Tibial nerve (tissue), 4 donors: ENCODE measurements at regions not wholly inside any gene's neighbourhood (a gene's known extent, or its start where the extent isn't known, plus 50 kb on each side); places are given as distances from the start of the nearest gene placed in this dataset.

Source experiments
- DNase-seq, 2 donors: peaks; one replicate each; pipeline ENCODE4 v3.0.0-alpha.2; 2019; ENCODE audit warnings: low spot score in 2 of 2
- H3K27ac ChIP-seq, 4 donors: fragments of 200-600 bp; sonication (generic) in 3 of 4; one replicate each; pipeline ENCODE4 v1.5.1; 2017 to 2019; ENCODE audit warnings: mild to moderate bottlenecking in 1 of 4
- H3K27me3 ChIP-seq, 2 donors: fragments of 200-600 bp; sonication (generic) in 1 of 2; one replicate each; pipeline versions ENCODE4 v1.5.1 to v1.6.0; 2017 to 2019
- H3K36me3 ChIP-seq, 3 donors: fragments of 200-600 bp; sonication (generic); one replicate each; pipeline ENCODE4 v1.5.1; 2018 to 2019
- H3K4me1 ChIP-seq, 4 donors: fragments of 200-600 bp; sonication (generic) in 3 of 4; one replicate each; pipeline ENCODE4 v1.5.1; 2017 to 2019
- H3K4me3 ChIP-seq, 4 donors: fragments of 200-600 bp; sonication (generic) in 3 of 4; one replicate each; pipeline ENCODE4 v1.5.1; 2017 to 2019; ENCODE audit warnings: mild to moderate bottlenecking in 1 of 4, moderate library complexity in 1 of 4
- H3K9me3 ChIP-seq, 4 donors: fragments of 200-600 bp; sonication (generic) in 3 of 4; one replicate each; pipeline ENCODE4 v1.5.1; 2017 to 2019
- CTCF ChIP-seq, 5 experiments: fragments of 200-600 bp in 3 of 5; fragments of 450-650 bp in 2 of 5; sonication (generic) in 3 of 5; IDR thresholded peaks; one replicate each; pipeline ENCODE4 v1.5.1; 2016 to 2019; ENCODE audit warnings: antibody characterized with exemption in 5 of 5, mild to moderate bottlenecking in 3 of 5, moderate library complexity in 2 of 5
- EP300 ChIP-seq, 2 donors: sonication (generic); formaldehyde crosslinking; IDR thresholded peaks; one replicate each; pipeline ENCODE4 v1.6.1; 2017; ENCODE audit warnings: antibody characterized with exemption in 2 of 2, mild to moderate bottlenecking in 1 of 2
- POLR2A ChIP-seq, 2 donors: fragments of 450-650 bp; IDR thresholded peaks; one replicate each; pipeline ENCODE4 v1.6.1; 2017; ENCODE audit warnings: antibody characterized with exemption in 2 of 2, mild to moderate bottlenecking in 2 of 2, moderate library complexity in 2 of 2
- WGBS, 2 donors: methylation state at CpG; one replicate each; pipeline ENCODE4 v1.1.5; 2018; 5-methylcytosine and 5-hydroxymethylcytosine counted together

DNA sequence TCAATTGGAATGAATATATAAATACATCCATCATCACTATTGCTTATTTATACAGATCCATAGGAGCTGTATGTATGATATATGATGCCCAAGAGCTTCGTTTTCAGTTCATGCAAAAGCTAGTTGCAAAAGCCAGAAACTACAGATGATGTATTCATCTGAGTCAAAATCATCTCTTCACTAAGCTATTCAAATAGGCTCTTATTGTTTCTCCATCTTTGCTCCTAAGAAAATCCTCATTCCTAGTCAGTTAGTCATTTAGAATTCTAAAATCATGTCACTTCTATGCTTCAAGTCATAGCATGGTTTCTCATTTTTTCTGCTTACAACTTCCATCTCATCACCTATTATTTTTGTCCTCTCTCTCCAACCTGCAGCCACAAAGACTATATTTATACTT lies 300.1 kb upstream of the TRAM1L1 start:
- H3K36me3 ChIP-seq, result no peaks in the 10 kb centered on the region
- no peak overlapping the region for H3K27ac ChIP-seq
- no peak overlapping the region for H3K4me3 ChIP-seq
- H3K27me3 ChIP-seq, result no peaks in the 10 kb centered on the region
- TF ChIP-seq CTCF (IDR thresholded peaks at IDR 0.05), result no peak
- no peak for TF ChIP-seq EP300 (IDR thresholded peaks at IDR 0.05)
- no peak for TF ChIP-seq POLR2A (IDR thresholded peaks at IDR 0.05)
- H3K9me3 ChIP-seq, result no peaks in the 10 kb centered on the region
- no peaks in the 10 kb centered on the region for H3K4me1 ChIP-seq
- no peak for DNase-seq
- WGBS, 2 donors, result 44 to 50% methylated on average over 1 of the region's 1 CpG

DNA sequence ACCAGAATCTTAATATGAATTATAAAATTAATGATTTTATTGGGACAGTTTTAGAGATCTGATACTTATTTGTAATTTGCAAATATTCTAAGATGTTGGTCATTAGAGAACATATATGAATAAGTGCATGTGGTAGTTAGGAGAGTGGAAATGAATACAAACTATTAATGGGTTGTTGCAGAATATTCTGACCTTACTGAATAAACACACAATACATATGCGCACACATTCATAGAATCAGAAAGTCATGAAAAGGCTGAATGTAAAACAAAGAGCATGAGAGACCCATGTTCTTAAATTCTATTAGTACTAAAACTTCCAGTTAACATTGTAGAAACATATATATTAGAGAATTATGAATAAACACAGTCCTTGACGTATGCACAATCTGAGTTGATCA lies 301.7 kb upstream of the TRAM1L1 start:
- no peaks in the 10 kb centered on the region for H3K4me1 ChIP-seq
- H3K4me3 ChIP-seq, result no peak overlapping the region
- H3K9me3 ChIP-seq, result no peaks in the 10 kb centered on the region
- no peaks in the 10 kb centered on the region for H3K27me3 ChIP-seq
- H3K36me3 ChIP-seq, result no peaks in the 10 kb centered on the region
- WGBS, 2 donors, result 82 to 92% methylated on average over 2 of the region's 2 CpGs
- DNase-seq, result no peak
- H3K27ac ChIP-seq, result no peak overlapping the region
- no peak for TF ChIP-seq EP300 (IDR thresholded peaks at IDR 0.05)

DNA sequence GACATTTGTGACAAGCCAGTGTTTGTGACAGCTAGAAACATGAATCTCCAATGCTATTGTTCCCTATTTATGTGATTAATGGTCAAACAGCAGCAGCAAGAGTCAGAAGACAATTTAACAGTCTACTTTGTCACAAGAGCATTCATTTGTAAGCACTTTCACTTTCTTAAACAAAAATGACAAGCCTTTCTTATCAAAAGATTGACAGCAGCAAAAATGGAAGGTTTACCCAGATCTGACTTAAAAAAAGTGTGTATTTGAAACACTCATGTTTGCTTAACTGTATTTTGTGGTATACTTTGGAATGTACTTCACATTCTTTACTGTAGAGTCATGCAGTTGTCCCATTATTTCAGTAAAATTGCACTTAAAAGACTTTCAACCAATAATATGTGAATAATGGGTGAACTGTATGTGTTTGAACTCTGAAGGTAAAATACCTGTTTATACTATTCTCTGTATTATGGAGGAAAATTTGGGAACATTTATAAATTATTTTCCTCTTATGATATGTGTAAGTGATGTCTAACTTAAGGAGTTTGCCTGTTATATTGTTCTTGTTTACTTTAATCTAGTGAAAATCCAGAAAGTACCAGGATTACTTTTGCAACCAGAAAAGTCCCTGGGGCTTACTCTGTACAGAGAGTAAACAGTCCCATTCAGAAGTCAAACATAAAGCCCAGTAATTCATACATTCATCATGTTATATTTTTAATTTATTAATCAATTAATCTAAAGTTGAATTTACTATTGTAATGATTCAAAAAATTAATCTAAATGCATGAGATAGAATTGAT lies 314.9 kb upstream of the TRAM1L1 start:
- Histone ChIP-seq H3K36me3 (no peaks in the 10 kb centered on the region), H3K27ac (no peak overlapping the region), H3K4me3 (no peak overlapping the region), H3K27me3 (no peaks in the 10 kb centered on the region), H3K4me1 (no peaks in the 10 kb centered on the region), H3K9me3 (peaks cover 0 to 3% (median 0%) of the 10 kb centered on the region in 4 donors)
- no peak for TF ChIP-seq POLR2A (IDR thresholded peaks at IDR 0.05)
- no peak for TF ChIP-seq CTCF (IDR thresholded peaks at IDR 0.05)
- no peak for TF ChIP-seq EP300 (IDR thresholded peaks at IDR 0.05)
- DNase-seq, result no peak

DNA sequence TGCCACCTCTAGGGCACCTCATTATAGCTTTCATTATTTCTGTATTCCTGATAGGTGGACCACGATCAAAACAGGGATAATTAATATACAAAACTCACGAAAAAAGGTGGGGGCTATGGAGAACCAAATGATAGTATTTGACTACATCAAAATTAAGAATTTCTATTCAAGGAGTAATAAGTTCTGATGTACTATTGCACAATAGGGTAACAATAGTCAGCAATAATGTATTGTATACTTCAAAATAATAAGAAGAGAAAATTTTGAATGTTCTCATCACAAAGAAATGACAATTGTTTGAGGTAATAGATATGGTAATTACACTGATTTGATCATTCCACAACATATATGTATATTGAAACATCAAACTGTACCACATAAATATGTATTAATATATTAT lies 327.3 kb upstream of the TRAM1L1 start:
- no peak for DNase-seq
- Histone ChIP-seq H3K27ac (no peak overlapping the region), H3K27me3 (no peaks in the 10 kb centered on the region), H3K36me3 (no peaks in the 10 kb centered on the region), H3K9me3 (no peaks in the 10 kb centered on the region), H3K4me1 (no peaks in the 10 kb centered on the region), H3K4me3 (no peak overlapping the region)
- WGBS, 2 donors, result 80 to 85% methylated on average over 2 of the region's 2 CpGs
- TF ChIP-seq EP300 (IDR thresholded peaks at IDR 0.05) (no peak), CTCF (IDR thresholded peaks at IDR 0.05) (no peak), POLR2A (IDR thresholded peaks at IDR 0.05) (no peak)

DNA sequence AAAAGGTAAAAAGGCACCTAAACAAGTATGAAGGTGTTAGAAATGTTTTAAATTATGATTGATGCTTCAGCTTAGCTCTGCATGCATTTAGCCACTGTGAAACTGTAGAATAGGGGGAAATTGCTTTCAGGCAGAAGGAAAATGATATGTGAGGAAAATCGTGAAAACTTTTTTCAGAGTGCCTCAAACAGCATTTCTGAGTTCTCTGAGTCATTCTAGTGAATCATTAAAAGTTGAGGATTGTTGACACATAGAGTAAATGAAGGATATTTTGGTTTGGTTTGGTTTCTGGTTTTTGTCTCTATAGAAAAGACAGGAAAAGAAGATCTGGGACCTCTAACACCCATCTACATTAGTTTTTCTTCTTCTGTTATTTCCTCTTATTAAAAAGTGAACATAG lies 332.5 kb upstream of the TRAM1L1 start:
- Histone ChIP-seq H3K27me3 (no peaks in the 10 kb centered on the region), H3K36me3 (no peaks in the 10 kb centered on the region), H3K9me3 (no peaks in the 10 kb centered on the region), H3K27ac (no peak overlapping the region), H3K4me1 (no peaks in the 10 kb centered on the region), H3K4me3 (no peak overlapping the region)
- 54 to 71% methylated on average over 1 of the region's 1 CpG for WGBS, 2 donors
- TF ChIP-seq EP300 (IDR thresholded peaks at IDR 0.05), result no peak
- no peak for TF ChIP-seq POLR2A (IDR thresholded peaks at IDR 0.05)
- no peak for TF ChIP-seq CTCF (IDR thresholded peaks at IDR 0.05)
- DNase-seq, result no peak
